B cell (primary cell): ENCODE measurements at regions not wholly inside any gene's neighbourhood (a gene's known extent, or its start where the extent isn't known, plus 50 kb on each side); places are given as distances from the start of the nearest gene placed in this dataset.

Experiments
- CTCF ChIP-seq: fragments of 200-600 bp; IDR thresholded peaks from one replicate; pipeline ENCODE4 v1.8.0; 2022; ENCODE audit warnings: antibody characterized with exemption, mild to moderate bottlenecking
- EZH2 ChIP-seq: IDR thresholded peaks from 2 replicates; pipeline ENCODE4 v1.6.1; 2012; ENCODE audit warnings: borderline replicate concordance, low read depth, mild to moderate bottlenecking, moderate library complexity, low read length; ENCODE audit not compliant: insufficient read depth, poor library complexity, severe bottlenecking

GRCh38 chr1:222000131-222000530 is 258.2 kb upstream of the DUSP10 start:
- no peak for TF ChIP-seq CTCF
- TF ChIP-seq EZH2: no peak
